Duodenal mucosa (tissue), 2 donors: ENCODE measurements at regions not wholly inside any gene's neighbourhood (a gene's known extent, or its start where the extent isn't known, plus 50 kb on each side); places are given as distances from the start of the nearest gene placed in this dataset.

Source experiments
- H3K27ac ChIP-seq: one replicate; pipeline ENCODE4 v1.7.0; 2013; ENCODE audit warnings: low read depth, low read length
- H3K27me3 ChIP-seq, 2 donors: one replicate each; pipeline ENCODE4 v1.7.0; 2013; ENCODE audit warnings: low read length in 2 of 2, control low read depth in 1 of 2; ENCODE audit not compliant: insufficient read depth in 2 of 2, control insufficient read depth in 1 of 2
- H3K36me3 ChIP-seq, 2 donors: one replicate each; pipeline ENCODE4 v1.7.0; 2013; ENCODE audit warnings: low read length in 2 of 2, control low read depth in 1 of 2; ENCODE audit not compliant: insufficient read depth in 2 of 2, control insufficient read depth in 1 of 2
- H3K4me1 ChIP-seq, 2 donors: one replicate each; pipeline ENCODE4 v1.7.0; 2013; ENCODE audit warnings: low read length in 2 of 2, control low read depth in 1 of 2; ENCODE audit not compliant: insufficient read depth in 2 of 2, control insufficient read depth in 1 of 2
- H3K4me3 ChIP-seq, 2 donors: one replicate each; pipeline ENCODE4 v1.7.0; 2013; ENCODE audit warnings: low read length in 2 of 2, low read depth in 1 of 2
- H3K9ac ChIP-seq, 2 donors: one replicate each; pipeline ENCODE4 v1.7.0; 2013; ENCODE audit warnings: low read length in 2 of 2, low read depth in 1 of 2
- H3K9me3 ChIP-seq, 2 donors: one replicate each; pipeline ENCODE4 v1.7.0; 2013; ENCODE audit warnings: low read length in 2 of 2, control low read depth in 1 of 2; ENCODE audit not compliant: control insufficient read depth in 1 of 2

- no peaks in the 10 kb centered on the region for H3K4me1 ChIP-seq
- no peaks in the 10 kb centered on the region for H3K27me3 ChIP-seq
- no peak overlapping the region for H3K9ac ChIP-seq
- no peaks in the 10 kb centered on the region for H3K9me3 ChIP-seq
- no peak overlapping the region for H3K27ac ChIP-seq
- no peak overlapping the region for H3K4me3 ChIP-seq
- no peaks in the 10 kb centered on the region for H3K36me3 ChIP-seq
These were observed 724.2 kb upstream of the CELF2 start for GRCh38 chr10:10293481-10293951.

- no peaks in the 10 kb centered on the region for H3K4me1 ChIP-seq
- no peak overlapping the region for H3K4me3 ChIP-seq
- H3K9me3 ChIP-seq: no peaks in the 10 kb centered on the region
- no peak overlapping the region for H3K9ac ChIP-seq
- H3K27me3 ChIP-seq: no peaks in the 10 kb centered on the region
- H3K36me3 ChIP-seq: no peaks in the 10 kb centered on the region
- no peak overlapping the region for H3K27ac ChIP-seq
These were observed 723.3 kb upstream of the CELF2 start for GRCh38 chr10:10294184-10294880.

DNA sequence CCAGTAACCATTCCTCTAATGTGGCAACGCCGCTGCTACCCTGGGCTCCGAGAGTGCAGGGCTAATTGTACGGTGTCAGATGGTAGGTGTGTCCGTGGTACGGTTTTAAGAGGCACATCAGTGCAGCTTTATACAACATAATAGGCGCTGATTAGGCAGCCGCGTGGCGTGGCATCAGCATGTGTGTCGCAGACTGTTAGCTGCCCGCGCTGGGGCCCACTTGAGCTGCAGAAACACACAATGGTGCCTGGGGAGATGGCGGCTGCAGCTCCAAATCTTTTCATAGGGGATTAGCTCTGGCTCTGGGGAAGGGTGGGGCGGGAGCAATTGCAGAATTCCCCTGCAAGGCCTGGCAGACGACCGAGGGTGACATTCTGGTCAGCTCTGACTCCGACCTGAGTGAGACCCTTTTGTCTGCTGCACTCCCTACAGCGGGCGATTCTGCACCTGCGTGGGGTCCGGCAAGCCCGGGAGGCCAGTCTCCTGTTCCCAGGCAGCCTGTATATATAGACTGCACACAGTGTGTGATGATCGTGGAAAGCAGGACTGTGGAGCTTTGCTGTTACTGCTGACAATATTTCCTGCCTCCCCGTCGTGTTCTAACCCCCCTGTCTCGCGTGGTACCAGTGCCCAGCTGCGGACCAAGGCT is 722.7 kb upstream of the CELF2 start:
- Histone ChIP-seq H3K27ac (no peak overlapping the region), H3K9ac (no peak overlapping the region), H3K4me3 (no peak overlapping the region)

DNA sequence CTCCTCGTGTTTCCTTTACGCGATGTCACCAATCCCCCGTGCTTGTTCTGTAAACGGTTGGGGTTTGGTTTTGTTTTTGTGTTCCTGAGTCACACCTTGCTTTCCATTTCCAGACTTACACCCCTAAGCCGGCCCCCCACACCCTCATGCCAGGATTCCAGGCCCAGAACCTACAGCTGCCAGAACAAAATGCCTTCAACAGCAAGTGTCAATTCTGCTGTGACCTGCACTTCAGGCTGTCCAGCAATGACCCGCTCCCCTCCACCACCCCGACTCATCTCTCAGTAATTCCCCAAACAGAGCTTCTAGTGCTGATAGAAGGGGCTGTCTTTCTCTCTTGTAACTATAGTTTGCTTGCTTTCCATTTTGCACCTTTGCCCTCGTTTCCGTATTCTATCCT is 722.1 kb upstream of the CELF2 start:
- Histone ChIP-seq H3K4me3 (no peak overlapping the region), H3K36me3 (no peaks in the 10 kb centered on the region), H3K27ac (no peak overlapping the region), H3K9me3 (no peaks in the 10 kb centered on the region), H3K27me3 (no peaks in the 10 kb centered on the region), H3K4me1 (no peaks in the 10 kb centered on the region), H3K9ac (no peak overlapping the region)

More for the DNA sequence above, 722.7 kb upstream of the CELF2 start:
- Histone ChIP-seq H3K27me3 (no peaks in the 10 kb centered on the region), H3K4me1 (no peaks in the 10 kb centered on the region), H3K9me3 (no peaks in the 10 kb centered on the region), H3K36me3 (no peaks in the 10 kb centered on the region)

GRCh38 chr10:10302689-10303088 is 715.0 kb upstream of the CELF2 start:
- H3K27me3 ChIP-seq: no peaks in the 10 kb centered on the region
- no peak overlapping the region for H3K9ac ChIP-seq
- no peaks in the 10 kb centered on the region for H3K36me3 ChIP-seq
- no peak overlapping the region for H3K4me3 ChIP-seq
- no peaks in the 10 kb centered on the region for H3K9me3 ChIP-seq
- no peak overlapping the region for H3K27ac ChIP-seq
- H3K4me1 ChIP-seq: no peaks in the 10 kb centered on the region

DNA sequence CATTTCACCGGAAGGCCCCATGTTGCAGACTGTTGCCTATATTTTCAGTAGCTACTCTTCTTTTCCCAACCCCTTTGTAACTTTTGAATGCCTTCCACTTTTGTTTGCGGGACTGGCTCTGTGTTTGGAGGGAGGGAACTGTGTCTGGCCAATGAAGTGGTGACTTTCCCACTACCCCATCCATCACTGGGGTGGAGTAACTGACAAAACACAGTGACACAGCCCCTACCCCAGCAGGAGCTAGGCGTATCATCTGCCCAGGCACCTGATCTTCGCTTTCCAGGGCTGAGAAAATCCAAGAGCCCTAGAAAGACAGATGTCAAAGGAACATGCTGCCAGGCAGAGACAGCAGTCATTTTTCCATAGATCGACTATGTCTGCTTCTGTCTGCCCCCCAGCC is 710.6 kb upstream of the CELF2 start:
- H3K9me3 ChIP-seq: no peaks in the 10 kb centered on the region
- no peaks in the 10 kb centered on the region for H3K4me1 ChIP-seq
- no peak overlapping the region for H3K27ac ChIP-seq
- no peak overlapping the region for H3K9ac ChIP-seq
- H3K4me3 ChIP-seq: no peak overlapping the region
- H3K36me3 ChIP-seq: no peaks in the 10 kb centered on the region
- H3K27me3 ChIP-seq: no peaks in the 10 kb centered on the region

GRCh38 chr10:10307551-10307950 is 710.1 kb upstream of the CELF2 start:
- H3K27me3 ChIP-seq: no peaks in the 10 kb centered on the region
- H3K27ac ChIP-seq: no peak overlapping the region
- H3K9ac ChIP-seq: no peak overlapping the region
- no peaks in the 10 kb centered on the region for H3K9me3 ChIP-seq
- no peaks in the 10 kb centered on the region for H3K36me3 ChIP-seq
- H3K4me3 ChIP-seq: no peak overlapping the region
- H3K4me1 ChIP-seq: no peaks in the 10 kb centered on the region

GRCh38 chr10:10310498-10310897 is 707.2 kb upstream of the CELF2 start:
- Histone ChIP-seq H3K4me1 (no peaks in the 10 kb centered on the region), H3K9ac (no peak overlapping the region), H3K27me3 (no peaks in the 10 kb centered on the region)

GRCh38 chr10:10311966-10312365 is 705.7 kb upstream of the CELF2 start:
- H3K27me3 ChIP-seq: no peaks in the 10 kb centered on the region
- no peaks in the 10 kb centered on the region for H3K9me3 ChIP-seq
- no peak overlapping the region for H3K27ac ChIP-seq
- no peak overlapping the region for H3K9ac ChIP-seq
- no peak overlapping the region for H3K4me3 ChIP-seq
- H3K4me1 ChIP-seq: no peaks in the 10 kb centered on the region
- H3K36me3 ChIP-seq: no peaks in the 10 kb centered on the region

More at GRCh38 chr10:10310498-10310897, 707.2 kb upstream of the CELF2 start:
- Histone ChIP-seq H3K27ac (no peak overlapping the region), H3K36me3 (no peaks in the 10 kb centered on the region), H3K4me3 (no peak overlapping the region), H3K9me3 (no peaks in the 10 kb centered on the region)

DNA sequence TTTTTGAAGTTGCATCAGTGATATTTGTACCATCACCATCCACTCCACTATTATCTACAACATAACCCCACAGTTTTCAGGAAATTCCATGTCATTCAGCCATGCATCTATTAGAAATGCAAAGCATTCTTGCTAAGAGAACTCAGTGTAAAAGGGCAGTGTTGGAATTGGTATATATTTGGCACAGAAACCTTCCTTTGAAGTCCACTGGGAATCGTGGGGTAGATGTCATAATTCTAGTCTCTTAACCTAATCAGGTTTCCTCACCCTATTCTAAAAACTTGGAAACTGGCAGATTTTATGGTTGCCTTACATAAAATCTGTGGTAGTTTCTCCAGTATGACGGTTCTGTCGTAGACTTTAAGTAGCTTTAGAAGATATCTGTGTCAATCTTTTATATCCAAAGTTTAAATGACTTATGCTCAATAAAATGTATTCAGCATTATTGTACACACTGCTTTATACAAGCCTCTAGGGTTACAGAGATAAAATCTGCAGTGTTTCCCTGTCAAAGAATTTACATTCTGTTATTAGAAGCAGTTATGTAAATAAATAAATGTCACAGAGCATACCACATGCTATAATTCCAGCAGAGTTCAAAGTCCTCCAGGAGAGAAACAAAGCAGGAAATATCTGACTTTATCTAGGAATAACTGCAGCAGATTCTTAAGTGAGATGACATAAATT is 704.4 kb upstream of the CELF2 start:
- Histone ChIP-seq H3K27ac (no peak overlapping the region), H3K9ac (no peak overlapping the region), H3K4me1 (no peaks in the 10 kb centered on the region), H3K9me3 (no peaks in the 10 kb centered on the region), H3K4me3 (no peak overlapping the region), H3K36me3 (no peaks in the 10 kb centered on the region), H3K27me3 (no peaks in the 10 kb centered on the region)
